LHCN-M2 (cell line): ENCODE measurements at regions not wholly inside any gene's neighbourhood (a gene's known extent, or its start where the extent isn't known, plus 50 kb on each side); places are given as distances from the start of the nearest gene placed in this dataset.

Experiments
- DNase-seq: peaks from one replicate; pipeline ENCODE4 v3.0.0-alpha.2; 2012; ENCODE audit warnings: low read depth

DNA sequence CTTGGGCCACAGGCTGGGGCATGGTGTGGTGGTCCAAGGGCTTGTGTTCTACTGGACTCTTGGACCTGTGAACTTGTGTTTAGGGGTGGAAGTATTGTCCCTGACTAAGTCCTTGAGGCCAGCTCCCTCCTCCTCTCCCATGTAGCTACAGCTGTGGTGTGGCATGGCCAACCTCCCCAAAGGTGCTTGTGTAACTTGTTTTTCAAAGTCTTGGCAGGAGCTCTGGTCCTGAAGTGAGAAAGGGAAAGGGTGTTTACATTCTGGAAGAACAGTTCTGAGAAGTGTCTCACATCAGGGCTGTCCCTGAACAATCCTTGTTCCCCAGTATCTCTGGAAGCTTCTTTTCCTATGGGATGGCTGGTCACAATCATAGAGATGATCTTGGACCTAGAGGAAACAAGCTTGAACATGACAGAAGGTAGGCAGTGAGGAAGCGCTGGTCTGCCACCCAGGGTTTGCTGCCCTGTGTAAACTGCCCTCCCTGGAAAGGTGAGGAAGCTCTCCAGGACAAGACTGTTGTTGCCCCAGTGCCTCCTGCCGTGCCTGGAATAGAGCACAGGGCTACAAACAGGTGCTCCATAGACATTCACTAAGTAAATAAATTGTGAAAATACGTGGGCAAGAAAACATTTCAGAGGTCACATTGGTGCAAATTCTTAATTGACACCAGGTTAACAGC is 64.6 kb upstream of the KLF9 start:
- peak; percentile 55 for DNase-seq

- DNase-seq: no peak
Observed at GRCh38 chr9:70477907-70478480, 63.5 kb upstream of the KLF9 start.

DNA sequence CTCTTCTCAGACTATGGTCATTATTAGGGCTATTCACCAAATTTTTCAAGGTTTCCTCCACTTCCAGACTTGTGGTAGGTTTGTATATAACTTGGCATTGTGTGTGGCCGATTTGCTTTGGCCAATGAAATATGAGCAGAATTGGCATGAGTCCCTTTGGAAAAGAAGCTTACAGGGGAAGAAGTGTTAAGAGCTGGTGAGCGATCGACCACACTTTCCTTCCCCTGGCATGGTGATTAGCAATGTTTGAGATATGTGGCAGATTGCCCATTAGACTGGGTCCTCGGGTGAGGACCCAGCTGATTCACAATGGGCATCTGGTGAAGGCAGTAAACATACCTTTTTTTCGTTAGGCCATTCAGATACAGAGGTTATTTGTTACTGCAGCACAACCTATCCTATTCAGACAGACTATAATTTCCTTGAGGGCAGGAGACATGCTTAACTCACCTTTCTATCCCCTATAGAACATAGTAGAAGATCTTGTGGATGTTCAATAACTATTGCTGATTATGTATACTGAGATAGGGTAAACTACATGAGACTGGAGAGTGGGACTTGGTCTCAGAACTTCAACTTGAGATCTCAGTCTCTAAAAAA is 62.8 kb upstream of the KLF9 start:
- DNase-seq: peak; percentile 92

GRCh38 chr9:70475211-70475610 is 60.8 kb upstream of the KLF9 start:
- no peak for DNase-seq

DNA sequence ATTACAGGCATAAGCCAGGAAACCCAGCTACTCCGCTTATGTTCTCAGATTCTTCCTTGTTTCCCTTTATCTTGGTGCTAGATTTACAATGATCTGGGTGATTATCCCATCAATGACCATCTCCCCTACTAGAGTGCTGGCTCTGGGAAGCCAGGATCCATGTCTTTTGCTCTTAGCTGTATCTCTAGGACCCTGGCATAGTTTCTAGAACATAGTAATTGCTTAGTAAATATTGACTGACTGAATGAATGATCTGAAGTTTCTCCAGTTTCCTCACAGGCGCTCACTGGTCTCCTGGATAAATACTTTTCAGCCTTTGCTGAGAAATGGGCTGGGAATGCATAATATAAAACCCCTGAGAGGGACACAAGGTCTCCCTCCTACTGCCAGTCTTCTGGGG is 60.0 kb upstream of the KLF9 start:
- peak; percentile 28 for DNase-seq

DNA sequence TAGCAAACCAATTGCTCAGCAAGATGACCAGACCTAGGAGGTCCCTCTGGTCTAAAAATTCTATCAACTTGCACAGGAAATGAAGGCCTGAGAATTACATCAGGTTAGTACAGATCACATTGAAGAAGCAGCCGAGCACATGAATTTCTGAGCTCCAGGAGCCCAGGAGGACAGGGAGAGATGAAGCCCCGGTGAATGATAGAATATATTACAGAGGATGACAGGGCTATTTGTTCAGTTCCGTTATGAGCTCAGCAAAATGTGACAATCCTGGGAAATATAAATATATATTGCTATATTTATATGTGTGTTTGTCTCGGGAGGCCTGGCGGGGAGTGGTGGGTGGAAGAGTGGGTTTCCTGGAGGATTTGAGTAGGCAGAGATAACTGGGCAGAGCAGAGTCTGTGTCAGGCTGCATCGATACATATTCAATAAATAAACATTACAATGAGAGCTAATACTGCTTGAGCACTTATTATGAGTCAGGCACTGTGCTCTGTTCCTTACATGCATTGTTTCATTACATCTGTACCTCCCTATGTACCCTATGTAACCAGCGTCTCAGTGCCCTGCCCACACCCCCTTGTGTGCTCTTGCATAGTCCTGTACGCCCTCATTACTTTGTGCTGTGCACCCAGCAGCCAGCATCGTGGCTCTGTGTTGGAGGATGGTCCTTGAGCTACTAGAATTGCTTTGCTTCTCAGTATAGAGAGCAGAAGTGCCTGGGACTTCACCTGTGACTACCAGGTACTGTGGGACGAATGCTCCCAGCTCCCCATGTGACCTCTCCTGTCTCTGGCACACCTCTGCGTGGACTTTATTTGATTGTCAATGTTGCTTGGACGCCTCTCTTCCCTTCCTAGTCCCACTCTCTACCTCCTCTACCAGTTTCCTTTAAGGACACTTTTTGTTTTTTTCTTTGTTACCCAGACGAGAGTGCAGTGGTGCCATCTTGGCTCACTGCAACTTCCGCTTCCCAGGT is 58.1 kb upstream of the KLF9 start:
- DNase-seq: no peak

GRCh38 chr9:70470050-70471015 is 55.9 kb upstream of the KLF9 start:
- no peak for DNase-seq

DNA sequence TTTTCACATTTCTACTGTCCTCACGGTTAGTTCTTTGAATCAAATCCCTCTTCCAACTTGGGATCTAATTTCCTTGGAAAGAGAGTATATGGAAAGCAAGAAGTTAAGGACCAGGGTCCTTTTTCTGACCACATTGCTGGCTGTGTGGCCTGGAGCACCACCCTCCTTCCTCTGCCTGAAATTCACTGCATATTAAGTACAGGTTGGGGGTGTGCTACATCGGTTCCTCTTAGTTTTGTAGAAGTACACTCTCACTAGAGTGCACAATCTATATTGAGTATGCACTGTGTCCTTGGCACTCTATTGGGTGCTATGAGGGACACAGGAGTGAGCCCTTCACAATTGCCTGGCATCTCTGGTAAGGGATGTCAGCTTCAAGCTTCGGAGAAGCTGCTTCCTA is 53.8 kb upstream of the KLF9 start:
- DNase-seq: no peak

DNA sequence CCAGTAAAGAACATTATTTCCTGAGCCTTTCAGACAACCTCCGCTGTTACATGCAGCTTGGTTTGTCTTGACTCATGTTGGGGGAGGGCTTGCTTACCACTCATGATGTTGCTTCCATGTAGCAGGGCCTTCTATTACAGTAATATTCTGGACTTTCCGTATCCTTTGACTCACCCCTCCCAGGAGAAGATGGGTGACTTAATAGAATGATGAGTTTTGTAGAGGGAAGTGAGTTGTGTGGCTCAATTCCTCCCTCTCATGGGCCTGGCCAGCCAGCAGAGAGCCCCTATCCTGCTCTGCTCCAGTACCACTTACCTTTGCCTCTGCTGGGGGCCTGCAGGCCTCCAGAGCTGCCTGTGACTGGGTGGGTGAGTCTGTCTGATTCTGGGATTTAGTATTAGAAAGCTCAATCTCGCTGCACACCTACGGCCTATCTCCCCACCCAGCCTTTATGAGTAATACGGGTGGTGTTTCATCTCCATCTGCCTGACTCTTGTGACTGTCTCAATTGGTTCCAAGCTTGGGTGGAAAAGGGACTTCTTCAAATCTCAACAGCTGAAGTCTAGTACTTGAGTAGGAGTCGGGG is 52.6 kb upstream of the KLF9 start:
- peak; percentile 88 for DNase-seq

DNA sequence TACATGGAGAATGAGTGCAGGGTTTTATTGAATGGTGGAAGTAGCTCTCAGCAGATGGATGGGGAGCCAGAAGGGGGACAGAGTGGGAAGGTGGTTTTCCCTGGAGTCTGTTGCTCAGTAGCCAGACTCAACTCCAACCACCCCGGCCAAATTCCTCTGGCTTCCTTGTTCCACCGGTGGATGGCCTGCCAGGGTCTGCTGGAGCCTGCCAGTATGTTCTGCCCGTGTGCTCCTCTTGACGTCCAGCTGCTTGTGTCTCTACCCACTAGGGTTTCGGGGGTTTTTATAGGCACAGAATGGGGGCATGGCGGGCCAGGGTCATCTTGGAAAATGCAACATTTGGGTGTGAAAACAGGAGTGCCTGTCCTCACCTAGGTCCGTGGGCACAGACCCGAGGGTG is 51.4 kb upstream of the KLF9 start:
- no peak for DNase-seq

DNA sequence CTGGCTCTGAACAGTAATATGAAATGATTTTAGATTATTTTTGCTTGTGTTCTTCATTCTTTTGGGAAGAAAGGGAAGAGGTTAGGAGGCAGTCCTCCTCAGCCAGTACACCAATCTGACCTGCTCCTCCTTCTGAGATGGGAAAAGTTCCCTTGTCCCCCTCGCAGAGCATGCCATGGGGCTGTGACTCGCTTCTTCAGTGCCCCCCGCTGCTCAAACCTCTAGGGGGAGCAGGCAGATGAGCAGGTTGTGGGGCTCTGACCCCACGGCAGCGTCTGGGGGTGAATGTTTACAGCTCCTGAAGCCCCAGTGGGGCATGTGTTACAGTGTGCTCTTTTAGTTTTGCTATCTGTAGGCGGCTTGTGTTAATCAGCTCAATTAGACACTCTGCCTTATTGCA is 50.9 kb upstream of the KLF9 start:
- no peak for DNase-seq
